Panc1 (cell line): ENCODE measurements at regions not wholly inside any gene's neighbourhood (a gene's known extent, or its start where the extent isn't known, plus 50 kb on each side); places are given as distances from the start of the nearest gene placed in this dataset.
"Not testable (repeated sequence)": the region's sequence is repeated elsewhere in the genome, so short reads cannot be mapped to it uniquely, and the experiment has no call there.

Experiments used
- CTCF ChIP-seq: fragments of 450-650 bp; IDR thresholded peaks from 2 replicates; pipeline ENCODE4 v1.5.1; 2017; ENCODE audit warnings: mild to moderate bottlenecking
- POLR2AphosphoS5 ChIP-seq: IDR thresholded peaks from 2 replicates; pipeline ENCODE4 v1.6.1; 2012; ENCODE audit warnings: mild to moderate bottlenecking, low read depth, low read length, moderate library complexity

- TF ChIP-seq CTCF, POLR2AphosphoS5: not testable (repeated sequence)
Observed at GRCh38 chr15:62870701-62871100, 171.8 kb upstream of the TPM1 start.
